GM18502 (cell line): ENCODE measurements at regions not wholly inside any gene's neighbourhood (a gene's known extent, or its start where the extent isn't known, plus 50 kb on each side); places are given as distances from the start of the nearest gene placed in this dataset.
"Not testable (repeated sequence)": the region's sequence is repeated elsewhere in the genome, so short reads cannot be mapped to it uniquely, and the experiment has no call there.

ENCODE experiments used
- ATAC-seq: cut with Tn5 transposase; IDR thresholded peaks from one replicate; pipeline ENCODE4 v1.9.1; 2021; ENCODE audit warnings: mild to moderate bottlenecking; ENCODE audit not compliant: unreplicated experiment, poor library complexity

GRCh38 chr4:143819029-143819428 lies 86.3 kb downstream of the GYPE start:
- ATAC-seq: no peak

DNA sequence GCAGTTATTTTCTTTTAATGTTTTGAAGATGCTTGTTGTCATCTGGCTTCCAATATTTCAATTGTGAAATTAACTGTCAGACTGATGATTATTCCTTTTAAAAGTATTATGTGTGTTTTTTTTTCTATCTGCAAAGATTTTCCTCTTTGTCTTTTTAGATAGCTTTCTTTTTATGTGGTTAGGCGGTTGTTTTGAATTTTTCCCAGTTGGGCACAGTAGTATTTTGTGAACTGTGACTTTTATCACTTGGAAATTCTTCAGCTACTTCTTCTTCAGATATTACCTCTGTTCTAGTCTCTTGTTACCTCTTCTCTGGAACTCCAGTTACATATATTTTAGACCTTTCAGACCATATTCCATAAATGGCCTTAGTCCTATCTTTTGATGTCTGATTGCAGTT lies 87.5 kb downstream of the GYPE start:
- not testable (repeated sequence) for ATAC-seq

DNA sequence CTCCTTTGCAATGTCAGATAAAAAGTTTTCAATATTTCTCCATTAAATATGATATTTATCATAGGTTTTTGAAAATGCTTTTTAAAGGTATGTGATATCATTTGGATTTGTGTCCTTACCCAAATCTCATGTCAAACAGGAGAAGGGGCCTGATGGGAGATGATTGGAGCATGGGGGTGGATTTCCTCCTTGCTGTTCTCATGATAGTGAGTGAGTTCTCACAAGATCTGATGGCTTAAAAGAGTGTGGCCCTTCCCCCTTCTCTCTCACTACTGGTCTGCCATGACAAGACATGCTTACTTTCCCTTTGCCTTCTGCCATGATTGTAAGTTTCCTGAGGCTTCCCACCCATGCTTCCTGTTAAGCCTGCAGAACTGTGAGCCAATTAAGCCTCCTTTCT lies 90.0 kb downstream of the GYPE start:
- not testable (repeated sequence) for ATAC-seq

DNA sequence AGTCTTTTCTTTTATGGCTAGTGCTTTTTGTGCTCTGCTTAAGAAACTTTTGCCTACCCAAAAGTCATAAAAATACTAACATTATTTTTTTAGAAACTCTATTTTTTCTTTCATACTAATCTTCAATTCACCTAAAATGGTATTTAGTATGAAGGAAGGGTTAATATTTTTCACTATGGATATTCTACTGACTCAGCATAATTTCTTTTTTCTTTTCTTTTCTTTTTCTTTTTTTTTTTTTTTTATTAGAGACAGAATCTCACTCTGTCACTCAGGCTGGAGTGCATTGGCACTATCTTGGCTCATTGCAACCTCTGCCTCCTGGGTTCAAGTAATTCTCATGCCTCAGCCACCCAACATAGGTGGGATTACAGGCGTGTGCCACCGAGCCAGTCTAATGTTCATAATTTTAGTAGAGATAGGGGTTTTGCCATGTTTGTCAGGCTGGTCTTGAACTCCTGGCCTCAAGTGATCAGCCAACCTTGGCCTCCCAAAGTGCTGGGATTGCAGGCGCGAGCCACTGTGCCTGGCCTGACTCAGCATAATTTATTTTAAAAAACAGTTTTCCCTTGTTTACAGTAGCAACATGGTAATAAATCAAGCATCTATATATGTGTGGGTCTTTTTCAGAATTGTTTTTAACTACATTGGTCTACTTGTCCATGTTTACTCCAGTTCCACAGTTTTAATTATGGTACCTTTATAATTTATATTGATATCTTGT lies 91.8 kb downstream of the GYPE start:
- ATAC-seq: not testable (repeated sequence)

DNA sequence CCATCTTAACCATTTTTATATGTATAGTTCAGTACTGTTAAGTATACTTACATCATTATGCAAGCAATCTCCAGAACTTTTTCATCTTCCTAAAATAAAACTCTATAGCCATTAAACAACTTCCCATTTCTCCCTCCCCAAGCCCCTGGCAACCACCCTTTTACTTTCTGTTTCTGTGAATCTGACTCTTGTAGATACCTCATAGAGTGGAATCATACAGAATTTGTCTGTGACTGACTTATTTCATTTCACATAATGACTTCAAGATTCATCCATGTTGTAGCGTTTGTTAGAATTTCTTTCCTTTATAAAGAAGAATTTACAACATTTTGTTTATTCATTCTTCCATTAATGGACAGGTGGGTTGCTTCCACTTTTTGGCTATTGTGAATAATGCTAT lies 91.2 kb upstream of the FREM3 start:
- ATAC-seq: not testable (repeated sequence)

DNA sequence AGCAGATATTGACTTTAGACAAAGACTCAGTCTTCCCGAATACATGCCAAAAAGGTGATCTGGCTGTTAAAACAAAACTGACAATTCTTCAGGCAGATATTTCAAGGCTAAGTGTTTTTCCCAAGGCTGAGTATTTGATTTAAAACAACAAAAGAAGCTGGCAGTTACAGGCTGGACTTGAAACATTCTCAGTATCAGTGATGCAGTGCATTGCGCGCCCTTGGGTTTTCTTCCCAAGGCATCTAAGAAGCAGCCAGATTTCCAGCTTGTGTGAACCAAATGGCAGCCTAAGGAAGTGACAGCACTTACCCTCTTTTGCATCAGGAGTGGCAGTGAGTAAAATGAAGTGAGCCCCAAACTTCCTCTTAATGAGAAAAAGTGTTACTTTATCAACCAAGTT lies 90.0 kb upstream of the FREM3 start:
- ATAC-seq: not testable (repeated sequence)

- ATAC-seq: not testable (repeated sequence)
Measured at GRCh38 chr4:143789618-143790017, 89.1 kb upstream of the FREM3 start.

DNA sequence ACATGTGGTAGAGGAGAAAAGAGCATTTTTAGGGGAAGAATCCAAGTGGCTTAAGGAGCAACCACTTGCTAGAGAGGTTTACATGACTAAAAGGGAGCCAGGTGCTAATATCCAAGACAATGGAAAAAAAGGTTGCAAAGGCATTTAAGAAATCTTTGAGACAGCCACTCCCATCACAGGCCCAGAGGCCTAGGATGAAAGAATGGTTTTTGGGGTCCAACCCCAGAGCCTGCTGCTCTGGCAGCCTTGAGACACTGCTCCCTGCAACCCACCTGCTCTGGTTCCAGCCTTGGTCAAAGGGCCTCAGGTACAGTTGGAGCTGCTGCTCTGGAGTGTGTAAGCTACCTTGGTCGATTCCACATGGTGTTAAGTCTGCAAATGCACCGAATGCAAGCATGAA lies 84.1 kb upstream of the FREM3 start:
- ATAC-seq: no peak

GRCh38 chr4:143782521-143782920 lies 82.0 kb upstream of the FREM3 start:
- ATAC-seq: no peak

GRCh38 chr4:143773998-143774895 lies 73.8 kb upstream of the FREM3 start:
- ATAC-seq: peak; percentile 100

DNA sequence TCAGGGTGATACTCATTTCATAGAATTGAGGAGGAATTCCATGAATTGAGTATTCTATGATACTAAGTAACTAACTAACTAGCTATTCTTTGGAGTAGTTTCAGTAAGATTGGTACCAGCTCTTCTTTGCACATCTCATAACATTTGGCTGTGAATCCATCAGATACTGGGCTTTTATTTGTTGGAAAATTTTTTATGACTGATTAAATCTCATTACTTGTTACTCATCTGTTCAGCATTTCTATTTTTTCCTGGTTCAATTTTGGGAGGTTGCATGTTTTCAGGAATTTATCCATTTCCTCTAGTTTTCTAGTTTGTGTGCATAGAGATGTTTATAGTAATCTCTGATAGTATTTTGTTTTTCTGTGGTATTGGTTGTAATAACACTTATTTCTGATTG lies 70.8 kb upstream of the FREM3 start:
- no peak for ATAC-seq

DNA sequence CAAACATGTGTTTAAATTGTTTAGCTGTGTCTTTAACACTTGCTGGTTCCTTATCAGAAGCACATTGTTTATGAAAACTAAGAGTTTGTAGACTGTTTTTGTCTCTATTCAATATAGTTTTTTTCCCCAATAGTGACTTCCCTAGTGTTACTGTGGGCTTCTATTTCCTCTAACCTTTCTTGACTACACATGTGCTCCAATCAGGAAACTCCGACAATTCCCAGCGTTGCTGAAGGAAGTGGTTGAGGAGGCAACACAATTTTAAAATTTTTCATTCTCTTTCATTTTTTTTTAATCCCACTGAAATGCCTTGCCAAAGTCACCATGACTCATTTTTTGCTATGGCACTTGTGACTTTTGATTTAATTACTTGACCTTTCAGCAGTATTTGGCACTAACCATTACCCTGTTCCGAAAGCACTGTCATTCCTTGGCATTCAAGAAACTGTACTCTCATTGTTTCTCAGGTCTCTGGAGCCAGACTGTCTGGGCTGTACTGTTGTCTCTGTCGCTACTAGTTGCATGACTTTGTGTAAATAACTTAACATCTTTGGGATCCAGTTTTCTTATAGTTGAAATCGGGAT lies 67.6 kb upstream of the FREM3 start:
- no peak for ATAC-seq

DNA sequence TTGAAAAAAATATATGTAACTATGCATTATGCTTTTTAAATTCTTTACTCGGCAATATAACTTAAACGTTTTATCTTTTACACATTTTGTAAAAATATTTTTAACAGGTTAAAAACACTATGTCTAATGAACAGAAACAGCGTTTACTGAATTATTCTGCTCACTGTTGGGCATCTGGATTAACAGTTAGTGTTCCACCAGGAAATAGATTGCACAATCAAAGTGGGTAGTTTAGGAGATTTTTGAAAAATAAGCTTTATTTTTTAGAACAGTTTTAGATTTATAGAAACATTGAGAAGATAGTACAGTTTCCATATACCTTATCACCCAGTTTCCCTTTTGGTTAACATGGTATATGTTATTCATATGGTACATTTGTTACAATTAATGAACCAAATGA lies 63.1 kb upstream of the FREM3 start:
- no peak for ATAC-seq

DNA sequence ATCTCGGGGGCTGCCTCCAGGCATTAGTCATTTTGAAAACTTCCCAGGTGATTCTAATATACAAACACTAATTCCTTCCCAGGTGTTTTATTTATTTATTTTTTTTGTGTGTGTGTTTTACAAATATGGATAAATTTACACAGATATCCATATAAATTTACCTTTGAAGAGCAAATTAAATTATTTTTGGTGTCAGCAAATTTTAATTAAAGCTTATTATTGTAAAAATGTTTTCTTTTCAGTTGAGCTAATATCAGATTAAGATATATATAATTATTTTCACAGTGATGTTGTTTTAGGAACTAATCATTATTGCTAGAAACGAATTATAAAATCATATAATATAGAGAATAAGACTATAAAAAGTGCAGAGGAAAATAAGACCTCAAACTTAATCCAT lies 62.0 kb upstream of the FREM3 start:
- no peak for ATAC-seq
